HG02885 (cell line): ENCODE measurements at regions not wholly inside any gene's neighbourhood (a gene's known extent, or its start where the extent isn't known, plus 50 kb on each side); places are given as distances from the start of the nearest gene placed in this dataset.
"Not testable (repeated sequence)": the region's sequence is repeated elsewhere in the genome, so short reads cannot be mapped to it uniquely, and the experiment has no call there.

Experiments
- ATAC-seq: cut with Tn5 transposase; IDR thresholded peaks from one replicate; pipeline ENCODE4 v1.9.1; 2021; ENCODE audit warnings: mild to moderate bottlenecking; ENCODE audit not compliant: unreplicated experiment, poor library complexity

GRCh38 chr4:186845137-186845842 is 121.6 kb upstream of the FAT1 start:
- no peak for ATAC-seq

- ATAC-seq = no peak
These were observed 122.8 kb upstream of the FAT1 start for GRCh38 chr4:186846426-186846825.

GRCh38 chr4:186847429-186848131 is 123.9 kb upstream of the FAT1 start:
- not testable (repeated sequence) for ATAC-seq

GRCh38 chr4:186848437-186848836 is 124.8 kb upstream of the FAT1 start:
- ATAC-seq = no peak

- ATAC-seq = no peak
These were observed 127.8 kb upstream of the FAT1 start for GRCh38 chr4:186851291-186852072.

- no peak for ATAC-seq
These were observed 128.4 kb upstream of the FAT1 start for GRCh38 chr4:186852073-186852420.

GRCh38 chr4:186852964-186853391 is 129.3 kb upstream of the FAT1 start:
- ATAC-seq = peak; percentile 56

GRCh38 chr4:186854256-186854655 is 130.6 kb upstream of the FAT1 start:
- ATAC-seq = no peak

- no peak for ATAC-seq
These were observed 131.5 kb upstream of the FAT1 start for GRCh38 chr4:186855111-186855510.

GRCh38 chr4:186857793-186858192 is 134.1 kb upstream of the FAT1 start:
- ATAC-seq = no peak

- ATAC-seq = no peak
These were observed 134.7 kb upstream of the FAT1 start for GRCh38 chr4:186858355-186858754.

- ATAC-seq = no peak
These were observed 135.8 kb upstream of the FAT1 start for GRCh38 chr4:186859420-186859819.

GRCh38 chr4:186861317-186861716 is 137.7 kb upstream of the FAT1 start:
- ATAC-seq = no peak

GRCh38 chr4:186871856-186872255 is 148.2 kb upstream of the FAT1 start:
- no peak for ATAC-seq

- not testable (repeated sequence) for ATAC-seq
These were observed 149.4 kb upstream of the FAT1 start for GRCh38 chr4:186873095-186873494.

- no peak for ATAC-seq
These were observed 151.8 kb upstream of the FAT1 start for GRCh38 chr4:186875476-186875875.

- no peak for ATAC-seq
These were observed 153.4 kb upstream of the FAT1 start for GRCh38 chr4:186876961-186877626.

- no peak for ATAC-seq
These were observed 154.6 kb upstream of the FAT1 start for GRCh38 chr4:186878203-186878776.

GRCh38 chr4:186881521-186882220 is 158.0 kb upstream of the FAT1 start:
- no peak for ATAC-seq

- no peak for ATAC-seq
These were observed 158.6 kb upstream of the FAT1 start for GRCh38 chr4:186882293-186882692.
